WI38 (cell line): ENCODE measurements at regions not wholly inside any gene's neighbourhood (a gene's known extent, or its start where the extent isn't known, plus 50 kb on each side); places are given as distances from the start of the nearest gene placed in this dataset.

Source experiments
- H3K4me3 ChIP-seq: 2 replicates; pipeline ENCODE4 v1.5.1; 2011; ENCODE audit warnings: low read depth, mild to moderate bottlenecking, control low read depth, low read length
- CTCF ChIP-seq: IDR thresholded peaks from 2 replicates; pipeline ENCODE4 v1.5.1; 2012; ENCODE audit warnings: low read depth, mild to moderate bottlenecking, control low read depth, low read length

- no peak for TF ChIP-seq CTCF
- no peak overlapping the region for H3K4me3 ChIP-seq
Measured at GRCh38 chr6:163941624-163941976, 527.1 kb downstream of the QKI start.

GRCh38 chr6:163940705-163941623 lies 526.4 kb downstream of the QKI start:
- TF ChIP-seq CTCF: no peak

GRCh38 chr6:163937071-163937470 lies 522.6 kb downstream of the QKI start:
- H3K4me3 ChIP-seq: no peak overlapping the region
- TF ChIP-seq CTCF: no peak

More at GRCh38 chr6:163940705-163941623, 526.4 kb downstream of the QKI start:
- H3K4me3 ChIP-seq: no peak overlapping the region

GRCh38 chr6:163935158-163935762 lies 520.7 kb downstream of the QKI start:
- TF ChIP-seq CTCF: no peak

GRCh38 chr6:163930012-163930411 lies 515.5 kb downstream of the QKI start:
- H3K4me3 ChIP-seq: no peak overlapping the region
- TF ChIP-seq CTCF: no peak

More at GRCh38 chr6:163935158-163935762, 520.7 kb downstream of the QKI start:
- H3K4me3 ChIP-seq: no peak overlapping the region

GRCh38 chr6:163929538-163929937 lies 515.0 kb downstream of the QKI start:
- no peak overlapping the region for H3K4me3 ChIP-seq
- no peak for TF ChIP-seq CTCF

GRCh38 chr6:163926642-163927041 lies 512.1 kb downstream of the QKI start:
- no peak overlapping the region for H3K4me3 ChIP-seq
- no peak for TF ChIP-seq CTCF
